ENCODE measurements at regions not wholly inside any gene's neighbourhood (a gene's known extent, or its start where the extent isn't known, plus 50 kb on each side); places are given as distances from the start of the nearest gene placed in this dataset.

- Histone ChIP-seq H3K23me2 (ENCODE audit: low read depth, low read length) (no peaks in the 10 kb centered on the region), H3K9ac (replicated peaks in 1 of 4; ENCODE audit: extremely low read depth in 1 of 4, low read depth in 3 of 4, low read length in 3 of 4) (no peak overlapping the region), H2BK15ac (ENCODE audit: low read length) (no peak overlapping the region), H3K36me3 (ENCODE audit: control insufficient read depth in 2 of 4, insufficient read depth in 4 of 4, low read length in 3 of 4) (no peaks in the 10 kb centered on the region), H4K91ac (replicated peaks; ENCODE audit: insufficient read length, low read length) (no peak overlapping the region), H3K79me1 (ENCODE audit: low read depth, low read length) (no peaks in the 10 kb centered on the region), H3K4me2 (ENCODE audit: insufficient read depth in 1 of 2, low read depth in 2 of 2, low read length in 2 of 2) (no peak overlapping the region), H2BK5ac (ENCODE audit: low read depth, low read length) (no peak overlapping the region), H2AK5ac (ENCODE audit: low read depth, low read length) (no peak overlapping the region), H2BK120ac (replicated peaks; ENCODE audit: low read depth, low read length) (no peak overlapping the region), H3K4ac (replicated peaks; ENCODE audit: insufficient read length, low read depth, low read length) (no peak overlapping the region), H3K56ac (replicated peaks; ENCODE audit: insufficient read length, low read depth, low read length) (no peak overlapping the region), H3K4me3 (ENCODE audit: extremely low read depth in 1 of 4, insufficient read depth in 2 of 4, low read depth in 3 of 4, low read length in 4 of 4) (no peak overlapping the region), H3K18ac (ENCODE audit: extremely low read depth, low read length) (no peak overlapping the region), H4K20me1 (replicated peaks in 1 of 2; ENCODE audit: control insufficient read depth in 1 of 2, insufficient read depth in 2 of 2, low read length in 2 of 2) (no peaks in the 10 kb centered on the region), H4K5ac (ENCODE audit: insufficient read length, low read depth, low read length) (no peak overlapping the region), H3K27ac (ENCODE audit: low read depth, low read length) (no peak overlapping the region), H3K27me3 (replicated peaks in 1 of 4; ENCODE audit: control insufficient read depth in 3 of 4, extremely low read depth in 1 of 4, insufficient read depth in 3 of 4, low read length in 3 of 4) (no peaks in the 10 kb centered on the region), H3K79me2 (ENCODE audit: control insufficient read depth in 1 of 2, insufficient read depth in 2 of 2, low read length in 2 of 2) (no peaks in the 10 kb centered on the region), H2BK12ac (ENCODE audit: low read depth, low read length) (no peak overlapping the region), H3K14ac (ENCODE audit: insufficient read length) (no peak overlapping the region), H3K23ac (ENCODE audit: insufficient read length) (no peak overlapping the region), H2AFZ (ENCODE audit: low read length) (no peak overlapping the region), H4K8ac (ENCODE audit: extremely low read depth, insufficient read depth, low read length) (no peak overlapping the region; the same call in 1 of the 2 replicates), H3K4me1 (replicated peaks in 1 of 4; ENCODE audit: control insufficient read depth in 3 of 4, insufficient read depth in 4 of 4, low read length in 3 of 4) (no peaks in the 10 kb centered on the region), H2BK20ac (ENCODE audit: low read length) (no peak overlapping the region), H3K9me3 (ENCODE audit: insufficient read depth in 2 of 2, low read depth in 1 of 2, low read length in 1 of 2) (no peaks in the 10 kb centered on the region)
- POLR2A ChIA-PET (ENCODE audit: partially characterized antibody), result no interaction called here
- FAIRE-seq (no peak), DNase-seq (ENCODE audit: low read depth in 1 of 2, low spot score in 2 of 2) (no peak)
- CTCF ChIA-PET (ENCODE audit: partially characterized antibody), result interaction anchor here (1.1 kb wide), 2 partner anchors 10 to 62 kb away, joined by 3 to 4 read pairs; no protein-coding TSS in a partner anchor
- WGBS, 2 experiments (ENCODE audit: extremely low coverage in 1 of 2, insufficient coverage in 1 of 2, insufficient read length in 1 of 2, insufficient replicate concordance in 2 of 2, low coverage in 1 of 2, low lambda C conversion rate in 2 of 2, missing lambda C conversion rate in 1 of 2), result 90% methylated on average over 23 of the region's 23 CpGs; no CpG with 5 or more reads in 1 of the 2 experiments
- TF ChIP-seq EZH2 (IDR thresholded peaks at IDR 0.05; ENCODE audit: low read depth, low read length, severe bottlenecking) (no peak), JUN (IDR thresholded peaks at IDR 0.05; ENCODE audit: low read depth, low read length) (no peak), FOSL1 (IDR thresholded peaks at IDR 0.05; ENCODE audit: insufficient read depth, low read depth, low read length) (no peak), POLR2AphosphoS5 (IDR thresholded peaks at IDR 0.05; ENCODE audit: low read depth, low read length) (no peak), TBP (IDR thresholded peaks at IDR 0.05; ENCODE audit: low read depth, low read length) (no peak), KDM1A (IDR thresholded peaks at IDR 0.05; ENCODE audit: borderline replicate concordance, low read length) (no peak), CTBP2 (IDR thresholded peaks at IDR 0.05; ENCODE audit: borderline replicate concordance, insufficient read depth, insufficient read length, low read length) (no peak), CHD1 (IDR thresholded peaks at IDR 0.05; ENCODE audit: low read depth, low read length) (no peak), KDM4A (IDR thresholded peaks at IDR 0.05; ENCODE audit: low read depth, low read length, severe bottlenecking) (no peak), SP2 (IDR thresholded peaks at IDR 0.05; ENCODE audit: low read length) (no peak), ASH2L (IDR thresholded peaks at IDR 0.05; ENCODE audit: low read length) (no peak), BCL11A (IDR thresholded peaks at IDR 0.05; ENCODE audit: low read depth in 2 of 2, low read length in 2 of 2) (no peak), BACH1 (IDR thresholded peaks at IDR 0.05; ENCODE audit: low read length) (no peak), RFX5 (IDR thresholded peaks at IDR 0.05; ENCODE audit: borderline replicate concordance, low read depth, low read length) (no peak), MAFK (IDR thresholded peaks at IDR 0.05; ENCODE audit: low read depth, low read length) (no peak)
Measured at GRCh38 chr20:5464901-5465603, 145.8 kb downstream of the GPCPD1 start.
